HFF-Myc (cell line): ENCODE measurements at regions not wholly inside any gene's neighbourhood (a gene's known extent, or its start where the extent isn't known, plus 50 kb on each side); places are given as distances from the start of the nearest gene placed in this dataset.

Experiments
- DNase-seq: peaks from one replicate; pipeline ENCODE4 v3.0.0-alpha.2; 2011; ENCODE audit warnings: low read depth; ENCODE audit errors: extremely low read depth
- H3K4me3 ChIP-seq: replicated peaks from 2 replicates; pipeline ENCODE4 v1.5.1; 2011; ENCODE audit warnings: low read depth, mild to moderate bottlenecking, control low read depth, low read length
- TF ChIP-seq, protein P1 (sequence below): IDR thresholded peaks from 2 replicates; pipeline ENCODE4 v1.5.1; 2012; ENCODE audit warnings: mild to moderate bottlenecking, low read depth, low read length, control low read depth; ENCODE audit errors: missing control alignments

DNA sequence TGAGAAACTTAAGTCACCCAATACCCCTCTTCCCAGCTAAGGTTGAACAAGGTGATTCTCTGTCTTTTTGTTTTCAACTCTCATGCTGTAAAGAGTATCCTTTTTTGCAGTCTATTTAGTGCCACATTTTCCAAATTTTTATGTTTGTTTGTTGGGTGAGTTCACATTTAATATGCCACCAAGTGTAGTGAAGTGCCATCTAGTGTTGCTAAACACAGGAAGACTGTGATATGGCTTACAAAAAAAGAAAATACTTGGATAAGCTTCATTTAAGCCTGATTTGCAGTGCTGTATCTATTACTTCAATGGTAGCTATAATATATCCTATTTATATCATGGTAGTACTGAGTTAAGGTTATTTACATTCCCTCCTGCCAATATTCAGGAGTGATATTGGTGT, 319.2 kb upstream of the CHORDC1 start:
- no peak overlapping the region for H3K4me3 ChIP-seq
- no peak for DNase-seq
- TF ChIP-seq, protein P1, sequence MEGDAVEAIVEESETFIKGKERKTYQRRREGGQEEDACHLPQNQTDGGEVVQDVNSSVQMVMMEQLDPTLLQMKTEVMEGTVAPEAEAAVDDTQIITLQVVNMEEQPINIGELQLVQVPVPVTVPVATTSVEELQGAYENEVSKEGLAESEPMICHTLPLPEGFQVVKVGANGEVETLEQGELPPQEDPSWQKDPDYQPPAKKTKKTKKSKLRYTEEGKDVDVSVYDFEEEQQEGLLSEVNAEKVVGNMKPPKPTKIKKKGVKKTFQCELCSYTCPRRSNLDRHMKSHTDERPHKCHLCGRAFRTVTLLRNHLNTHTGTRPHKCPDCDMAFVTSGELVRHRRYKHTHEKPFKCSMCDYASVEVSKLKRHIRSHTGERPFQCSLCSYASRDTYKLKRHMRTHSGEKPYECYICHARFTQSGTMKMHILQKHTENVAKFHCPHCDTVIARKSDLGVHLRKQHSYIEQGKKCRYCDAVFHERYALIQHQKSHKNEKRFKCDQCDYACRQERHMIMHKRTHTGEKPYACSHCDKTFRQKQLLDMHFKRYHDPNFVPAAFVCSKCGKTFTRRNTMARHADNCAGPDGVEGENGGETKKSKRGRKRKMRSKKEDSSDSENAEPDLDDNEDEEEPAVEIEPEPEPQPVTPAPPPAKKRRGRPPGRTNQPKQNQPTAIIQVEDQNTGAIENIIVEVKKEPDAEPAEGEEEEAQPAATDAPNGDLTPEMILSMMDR = no peak

DNA sequence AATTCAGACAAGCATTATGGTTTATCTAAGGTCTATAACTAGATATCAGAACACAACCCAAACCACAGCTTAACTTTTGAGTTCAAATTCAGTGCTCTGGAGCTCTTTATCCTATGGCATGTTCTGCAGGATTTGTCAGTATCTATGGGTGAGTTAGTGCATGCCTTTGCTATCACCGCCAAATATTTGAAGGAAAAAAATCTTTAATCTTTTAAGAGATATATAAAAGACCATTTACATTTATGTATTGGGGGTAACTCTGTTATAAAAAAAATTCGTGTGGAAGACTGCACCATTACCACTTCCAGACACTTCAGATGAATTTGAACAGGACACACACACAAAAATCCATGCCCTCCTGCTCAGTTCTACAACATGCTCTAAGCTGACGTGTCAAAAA, 313.5 kb upstream of the CHORDC1 start:
- H3K4me3 ChIP-seq = no peak overlapping the region
- no peak for DNase-seq
- TF ChIP-seq, protein P1 = no peak

DNA sequence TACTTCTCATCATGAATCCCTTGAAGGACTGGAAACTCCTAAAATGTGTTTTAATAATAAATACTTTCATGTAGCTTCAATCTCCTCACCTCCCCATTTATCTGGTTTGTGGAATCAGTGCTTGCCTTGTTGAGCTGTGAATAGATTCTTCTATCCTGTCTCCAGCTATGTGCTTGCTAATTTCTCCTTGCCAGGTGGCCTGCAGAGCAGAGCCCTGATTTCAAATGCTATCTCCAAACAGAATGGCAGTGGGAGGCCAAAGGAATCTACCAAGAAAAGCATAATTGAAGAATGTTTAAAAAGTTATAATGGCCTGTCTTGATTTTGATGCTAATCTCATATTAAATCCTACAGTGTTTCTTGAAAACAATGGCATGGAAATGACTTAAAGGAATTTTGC, 309.3 kb upstream of the CHORDC1 start:
- no peak overlapping the region for H3K4me3 ChIP-seq
- TF ChIP-seq, protein P1 = no peak
- DNase-seq = no peak

DNA sequence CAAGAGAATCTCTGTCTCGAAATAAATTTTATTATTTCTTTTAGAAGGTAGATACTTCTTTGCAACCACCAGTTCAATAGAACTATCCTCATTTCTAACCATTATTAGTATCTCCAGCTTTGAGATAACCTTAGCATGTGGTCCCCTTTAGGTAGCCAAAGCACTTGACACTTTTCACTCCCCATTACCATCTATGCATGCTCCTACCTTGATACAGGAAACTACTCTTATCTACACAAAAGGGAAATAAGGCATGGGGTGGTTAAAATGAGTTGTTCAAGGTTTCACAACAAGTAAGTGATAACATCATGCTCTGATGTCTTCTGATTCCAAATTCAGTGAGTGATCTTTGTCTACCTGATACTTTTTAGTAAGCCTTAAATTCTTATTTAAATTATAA, 308.2 kb upstream of the CHORDC1 start:
- no peak for DNase-seq
- no peak overlapping the region for H3K4me3 ChIP-seq
- TF ChIP-seq, protein P1 = no peak

DNA sequence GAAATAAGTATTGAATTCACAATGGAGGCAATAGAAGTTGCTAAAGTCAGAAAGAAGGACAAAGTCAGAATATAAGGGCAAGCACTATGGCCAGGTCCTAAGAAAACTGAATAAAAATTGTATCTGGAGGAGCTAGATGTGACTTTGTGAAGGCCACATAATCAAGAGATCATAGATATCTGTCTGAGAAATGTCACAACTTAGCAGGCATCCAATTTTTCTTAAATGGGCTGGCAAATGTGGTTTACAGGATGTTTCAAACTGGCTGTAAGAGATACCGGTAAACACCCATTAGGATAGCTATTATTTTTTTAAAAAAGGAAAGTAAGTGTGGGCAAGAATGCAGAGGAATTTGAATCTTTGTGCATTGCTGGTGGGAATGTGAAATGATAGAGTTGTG, 303.1 kb upstream of the CHORDC1 start:
- TF ChIP-seq, protein P1 = no peak

DNA sequence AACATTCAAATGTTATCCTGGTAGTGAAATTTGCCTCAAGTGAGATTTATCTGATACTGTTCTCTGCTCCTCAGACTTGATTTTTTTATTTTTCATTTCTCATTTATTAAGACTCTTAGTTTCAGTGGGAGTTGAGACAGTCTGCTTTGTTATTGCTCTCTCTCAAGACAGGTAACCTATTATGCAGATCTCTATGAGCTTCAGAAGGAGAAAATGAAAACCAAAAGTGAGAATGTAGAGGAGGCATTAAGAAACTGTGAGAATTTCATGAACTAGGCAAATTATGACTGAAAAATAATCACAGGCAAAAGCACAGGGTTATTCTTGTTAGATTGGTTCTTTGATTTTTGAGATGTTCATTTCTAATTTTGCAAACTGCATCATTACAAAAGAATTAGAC, 290.0 kb upstream of the CHORDC1 start:
- no peak overlapping the region for H3K4me3 ChIP-seq
- no peak for DNase-seq
- TF ChIP-seq, protein P1 = no peak

More for the DNA sequence above, 303.1 kb upstream of the CHORDC1 start:
- DNase-seq = no peak
- H3K4me3 ChIP-seq = no peak overlapping the region

DNA sequence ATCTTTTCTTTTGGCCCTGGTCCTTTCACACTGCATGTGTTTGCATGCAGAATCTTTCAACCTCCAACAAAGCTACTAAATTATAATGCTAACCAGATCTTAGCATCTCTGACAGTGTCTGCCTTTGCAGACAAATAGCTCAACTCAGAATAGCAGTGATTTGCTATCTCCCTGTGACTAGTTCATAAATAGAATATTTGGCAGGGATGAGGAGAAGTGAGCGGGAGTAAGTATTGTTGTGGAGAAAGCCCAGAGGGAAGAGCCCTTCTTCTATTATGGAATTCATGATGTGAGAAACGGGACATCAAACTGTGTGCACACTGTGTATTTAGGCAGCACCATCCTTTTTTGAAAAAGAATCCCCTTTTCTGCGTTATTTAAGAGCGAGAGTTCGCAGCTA, 288.0 kb upstream of the CHORDC1 start:
- TF ChIP-seq, protein P1 = no peak
- H3K4me3 ChIP-seq = no peak overlapping the region
- DNase-seq = no peak
